Adrenal gland (tissue), 9 donors: ENCODE measurements at regions not wholly inside any gene's neighbourhood (a gene's known extent, or its start where the extent isn't known, plus 50 kb on each side); places are given as distances from the start of the nearest gene placed in this dataset.

Experiments used
- DNase-seq, 7 donors: peaks; one replicate each; pipeline ENCODE4 v3.0.0-alpha.2; 2019 to 2020
- H3K27ac ChIP-seq, 5 donors: fragments of 200-600 bp; sonication (generic) in 4 of 5; 1 replicate in 3 of 5; 2 replicates in 2 of 5; pipeline versions ENCODE4 v1.5.1 to v1.8.0; 2016 to 2020; ENCODE audit warnings: mild to moderate bottlenecking in 1 of 5
- H3K27me3 ChIP-seq: fragments of 200-600 bp; 2 replicates; pipeline ENCODE4 v1.8.0; 2021
- H3K36me3 ChIP-seq, 2 donors: fragments of 200-600 bp; replicated peaks in 1 of 2; 1 replicate in 1 of 2; 2 replicates in 1 of 2; pipeline versions ENCODE4 v1.5.1 to v1.8.0; 2018 to 2022
- H3K4me1 ChIP-seq, 2 donors: fragments of 200-600 bp; replicated peaks in 1 of 2; 1 replicate in 1 of 2; 2 replicates in 1 of 2; pipeline versions ENCODE4 v1.5.1 to v1.8.0; 2018 to 2021
- H3K4me3 ChIP-seq, 4 donors: fragments of 200-600 bp; sonication (generic) in 3 of 4; one replicate each; pipeline ENCODE4 v1.5.1; 2016 to 2018
- H3K9me3 ChIP-seq, 3 donors: fragments of 200-600 bp; sonication (generic) in 1 of 3; replicated peaks in 1 of 3; 1 replicate in 2 of 3; 2 replicates in 1 of 3; pipeline versions ENCODE4 v1.5.1 to v1.8.0; 2016 to 2021
- CTCF ChIP-seq, 6 experiments: fragments of 450-650 bp in 4 of 6; fragments of 200-600 bp in 2 of 6; sonication (generic) in 1 of 6; IDR thresholded peaks; 1 replicate in 5 of 6; 2 replicates in 1 of 6; pipeline versions ENCODE4 v1.5.1 to v1.8.0; 2016 to 2021; ENCODE audit warnings: antibody characterized with exemption in 6 of 6, mild to moderate bottlenecking in 2 of 6, moderate library complexity in 1 of 6
- POLR2A ChIP-seq, 2 donors: fragments of 450-650 bp; IDR thresholded peaks; one replicate each; pipeline ENCODE4 v1.6.1; 2017; ENCODE audit warnings: antibody characterized with exemption in 2 of 2, mild to moderate bottlenecking in 2 of 2, moderate library complexity in 1 of 2
- WGBS, 4 donors: extraction: QIAGEN DNeasy Blood & Tissue Kit in 2 of 4; methylation state at CpG; one replicate each; pipeline versions ENCODE4 v1.1.5 to v1.1.7; 2013 to 2017; 5-methylcytosine and 5-hydroxymethylcytosine counted together
- intact Hi-C, 2 donors: fragments of 100-400 bp; cut with DNase I; formaldehyde crosslinking; loops; one replicate each; pipeline versions ENCODE4 v1.14.1 to v1.15.0; 2022 to 2023
- donor health status: healthy with polysubstance abuse.
- donor health status: Bipolar disorder and iron deficiency.
- donor health status: DM: yes; HTN: yes; CAD: no.
- donor health status: DM: no; HTN: no; CAD: no.
- donor health status: DM: no; HTN: no; CAD: no.

- intact Hi-C loops, result no loop called here
- TF ChIP-seq CTCF (IDR thresholded peaks at IDR 0.05), result no peak
- TF ChIP-seq POLR2A (IDR thresholded peaks at IDR 0.05), result no peak
- WGBS, 4 donors, result 52 to 74% (median 64%) methylated on average over 2 of the region's 2 CpGs
- H3K27ac ChIP-seq, result no peak overlapping the region
- DNase-seq, result peak in 1 of 7 donors; percentile 5
- H3K27me3 ChIP-seq, result no peaks in the 10 kb centered on the region
- no peaks in the 10 kb centered on the region for H3K36me3 ChIP-seq
- no peaks in the 10 kb centered on the region for H3K9me3 ChIP-seq
- no peaks in the 10 kb centered on the region for H3K4me1 ChIP-seq
- no peak overlapping the region for H3K4me3 ChIP-seq
Observed at GRCh38 chr9:96128880-96129279, 173.1 kb downstream of the HSD17B3 start.

GRCh38 chr9:96126321-96126881 lies 175.6 kb downstream of the HSD17B3 start:
- WGBS, 4 donors, result 63 to 70% (median 68%) methylated on average over 18 to 21 of the region's 21 CpGs
- TF ChIP-seq POLR2A (IDR thresholded peaks at IDR 0.05), result no peak
- Histone ChIP-seq H3K27ac (no peak overlapping the region), H3K27me3 (no peaks in the 10 kb centered on the region), H3K9me3 (no peaks in the 10 kb centered on the region), H3K36me3 (no peaks in the 10 kb centered on the region), H3K4me3 (no peak overlapping the region), H3K4me1 (no peaks in the 10 kb centered on the region)
- intact Hi-C loops, result no loop called here
- DNase-seq, result no peak

GRCh38 chr9:96125624-96126023 lies 176.4 kb downstream of the HSD17B3 start:
- Histone ChIP-seq H3K36me3 (no peaks in the 10 kb centered on the region), H3K9me3 (no peaks in the 10 kb centered on the region), H3K4me3 (no peak overlapping the region), H3K4me1 (no peaks in the 10 kb centered on the region), H3K27ac (no peak overlapping the region), H3K27me3 (no peaks in the 10 kb centered on the region)
- intact Hi-C loops, result no loop called here
- DNase-seq, result no peak
- WGBS, 4 donors, result 63 to 100% (median 73%) methylated on average over 2 to 3 of the region's 3 CpGs
- TF ChIP-seq CTCF (IDR thresholded peaks at IDR 0.05), result no peak
- no peak for TF ChIP-seq POLR2A (IDR thresholded peaks at IDR 0.05)

GRCh38 chr9:96122751-96123150 lies 179.2 kb downstream of the HSD17B3 start:
- H3K36me3 ChIP-seq, result no peaks in the 10 kb centered on the region
- H3K9me3 ChIP-seq, result no peaks in the 10 kb centered on the region
- DNase-seq, result peak in 1 of 7 donors; percentile 17
- no peak overlapping the region for H3K27ac ChIP-seq
- no peaks in the 10 kb centered on the region for H3K27me3 ChIP-seq
- TF ChIP-seq CTCF (IDR thresholded peaks at IDR 0.05) (no peak), POLR2A (IDR thresholded peaks at IDR 0.05) (no peak)
- H3K4me3 ChIP-seq, result no peak overlapping the region
- H3K4me1 ChIP-seq, result no peaks in the 10 kb centered on the region
- 73 to 81% (median 78%) methylated on average over 3 of the region's 3 CpGs for WGBS, 4 donors
- intact Hi-C loops, result no loop called here

- peak in 1 of 7 donors; percentile 5 for DNase-seq
- Histone ChIP-seq H3K4me1 (no peaks in the 10 kb centered on the region), H3K27ac (no peak overlapping the region), H3K4me3 (no peak overlapping the region), H3K27me3 (no peaks in the 10 kb centered on the region), H3K9me3 (no peaks in the 10 kb centered on the region), H3K36me3 (no peaks in the 10 kb centered on the region)
- 67 to 80% (median 76%) methylated on average over 6 of the region's 6 CpGs for WGBS, 4 donors
- intact Hi-C loops, result no loop called here
- no peak for TF ChIP-seq POLR2A (IDR thresholded peaks at IDR 0.05)
- no peak for TF ChIP-seq CTCF (IDR thresholded peaks at IDR 0.05)
Observed at GRCh38 chr9:96122282-96122681, 179.7 kb downstream of the HSD17B3 start.
